ENCODE measurements at regions not wholly inside any gene's neighbourhood (a gene's known extent, or its start where the extent isn't known, plus 50 kb on each side); places are given as distances from the start of the nearest gene placed in this dataset.

- no peak for DNase-seq
Observed at GRCh38 chr1:232303222-232303620, 326.7 kb downstream of the SIPA1L2 start.

GRCh38 chr1:232302376-232303221, 327.3 kb downstream of the SIPA1L2 start:
- no peak for DNase-seq

DNA sequence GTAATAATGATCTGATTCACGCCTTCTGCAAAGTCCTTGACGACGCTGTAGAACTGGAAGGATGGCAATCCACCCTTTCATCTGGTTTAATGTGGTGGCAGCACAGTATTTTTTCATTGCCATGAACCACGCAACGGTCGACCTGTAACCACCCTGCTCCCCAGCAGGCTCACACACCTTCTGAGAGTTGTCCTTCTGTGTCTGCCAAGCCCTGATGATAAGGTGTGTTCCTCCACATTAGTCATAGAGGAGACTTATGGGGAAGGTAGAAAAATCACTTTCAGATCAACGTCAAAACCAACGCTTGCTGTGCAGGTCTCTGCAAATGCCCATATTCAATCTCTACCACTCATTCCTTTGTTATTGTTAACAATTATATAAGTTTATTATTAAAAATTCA, 328.7 kb downstream of the SIPA1L2 start:
- DNase-seq: no peak

- DNase-seq: no peak
Observed at GRCh38 chr1:232300466-232300865, 329.5 kb downstream of the SIPA1L2 start.

DNA sequence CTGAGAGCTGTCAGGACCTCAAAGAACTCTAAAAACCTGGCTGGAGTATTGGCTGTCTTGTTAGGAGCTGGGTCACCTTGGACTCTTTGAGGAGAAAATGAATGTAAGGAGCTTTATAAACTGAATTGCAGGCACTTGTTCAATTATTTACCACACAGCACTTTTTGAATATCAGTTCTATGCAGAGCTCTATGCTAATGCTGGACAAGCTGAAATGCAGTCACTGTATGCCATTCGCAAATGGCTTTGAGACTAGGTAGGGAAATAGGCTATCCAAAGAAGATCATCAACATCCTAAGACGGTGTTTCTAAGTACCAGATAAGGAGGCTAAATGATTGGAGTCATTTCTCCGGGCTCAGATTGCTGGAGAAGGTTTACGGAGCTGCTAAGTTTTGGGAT, 333.5 kb downstream of the SIPA1L2 start:
- DNase-seq: no peak

GRCh38 chr1:232293361-232293760, 336.6 kb downstream of the SIPA1L2 start:
- DNase-seq: no peak

DNA sequence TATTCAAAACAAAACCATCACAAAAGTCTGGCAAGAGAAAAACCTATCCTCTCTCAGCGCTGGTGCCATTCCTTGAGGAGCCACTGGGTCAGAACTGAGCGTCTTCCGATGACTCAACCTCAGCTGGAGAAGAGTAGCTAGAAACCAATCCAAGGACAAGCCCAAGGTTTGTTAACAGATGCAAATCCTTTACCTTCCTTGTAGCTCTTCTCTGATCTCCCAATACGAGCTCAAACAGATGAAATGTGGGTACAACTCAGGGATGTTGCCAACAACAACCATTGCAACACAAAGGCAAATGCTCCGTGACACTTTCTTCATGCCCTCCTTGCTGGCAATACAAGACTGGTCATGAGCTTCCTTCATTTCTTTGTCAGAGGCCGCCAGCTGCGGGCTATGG, 337.1 kb downstream of the SIPA1L2 start:
- no peak for DNase-seq

GRCh38 chr1:232292239-232292638, 337.7 kb downstream of the SIPA1L2 start:
- no peak for DNase-seq

- DNase-seq: no peak
Observed at GRCh38 chr1:232291681-232292080, 338.3 kb downstream of the SIPA1L2 start.

DNA sequence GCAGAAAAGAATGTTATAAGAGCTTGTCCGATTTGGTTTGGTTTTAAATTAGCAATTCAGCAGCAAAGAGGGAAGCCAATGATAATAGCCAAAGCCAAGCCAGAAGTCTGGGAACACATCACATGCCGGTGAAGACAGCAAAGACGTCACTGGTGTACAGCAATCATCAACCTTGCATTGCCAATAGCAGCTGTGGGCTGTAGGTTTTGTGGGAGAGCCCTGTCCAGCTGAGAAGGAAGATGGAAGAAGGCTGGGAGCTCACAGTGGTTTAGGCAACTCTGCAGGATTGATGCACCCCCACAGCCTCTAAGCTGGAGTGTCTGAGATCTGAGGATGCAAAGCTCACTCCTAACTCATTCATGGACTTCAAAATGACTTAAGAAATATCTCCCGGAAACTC, 338.7 kb downstream of the SIPA1L2 start:
- DNase-seq: no peak

- DNase-seq: no peak
Observed at GRCh38 chr1:232290570-232290969, 339.4 kb downstream of the SIPA1L2 start.

GRCh38 chr1:232287676-232288569, 342.0 kb downstream of the SIPA1L2 start:
- no peak for DNase-seq

DNA sequence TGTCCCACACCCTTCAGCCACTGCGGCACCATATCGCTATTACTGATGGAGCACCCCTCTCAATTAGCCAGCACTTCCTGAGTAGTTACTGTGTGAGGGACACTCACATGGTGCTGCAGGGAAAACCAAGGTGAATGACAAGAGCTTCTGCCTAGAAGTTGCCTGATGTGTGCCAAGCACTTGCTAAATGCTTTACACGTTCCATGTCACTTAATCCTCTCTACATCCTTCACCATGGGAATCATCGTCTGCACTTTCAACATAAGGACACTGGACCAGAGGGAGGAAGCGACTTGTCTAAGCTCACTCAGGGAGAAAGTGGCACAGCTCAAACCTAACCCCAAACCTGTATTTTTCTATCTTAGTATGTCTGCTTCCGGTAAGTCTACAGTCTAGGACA, 344.8 kb downstream of the SIPA1L2 start:
- no peak for DNase-seq

GRCh38 chr1:232283864-232284263, 346.1 kb downstream of the SIPA1L2 start:
- peak; percentile 57 for DNase-seq

- no peak for DNase-seq
Observed at GRCh38 chr1:232282498-232282897, 347.4 kb downstream of the SIPA1L2 start.

- DNase-seq: no peak
Observed at GRCh38 chr1:232280910-232281309, 349.0 kb downstream of the SIPA1L2 start.

DNA sequence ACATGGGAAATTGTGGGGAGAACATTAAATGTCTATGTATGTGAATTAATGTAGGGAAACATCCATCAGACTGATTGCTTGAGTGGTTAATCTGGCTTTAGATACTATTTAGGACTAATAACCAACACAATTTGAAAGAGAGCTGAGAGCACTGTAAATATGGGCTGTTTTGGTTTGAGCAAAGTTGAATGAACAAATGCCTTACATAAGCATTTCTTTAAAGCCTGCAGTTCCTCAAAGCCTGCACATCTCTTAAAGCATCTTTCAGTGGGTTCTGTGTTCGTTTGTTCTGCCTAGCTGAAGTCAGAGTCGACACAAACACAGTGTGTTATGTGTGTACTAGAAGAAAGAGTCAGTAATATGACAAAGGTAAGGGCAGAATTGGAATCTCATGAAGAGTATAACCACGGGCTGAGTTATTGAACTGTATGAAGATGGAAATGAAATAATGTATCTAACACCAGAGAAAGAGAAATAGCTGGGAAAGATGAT, 350.0 kb downstream of the SIPA1L2 start:
- no peak for DNase-seq

DNA sequence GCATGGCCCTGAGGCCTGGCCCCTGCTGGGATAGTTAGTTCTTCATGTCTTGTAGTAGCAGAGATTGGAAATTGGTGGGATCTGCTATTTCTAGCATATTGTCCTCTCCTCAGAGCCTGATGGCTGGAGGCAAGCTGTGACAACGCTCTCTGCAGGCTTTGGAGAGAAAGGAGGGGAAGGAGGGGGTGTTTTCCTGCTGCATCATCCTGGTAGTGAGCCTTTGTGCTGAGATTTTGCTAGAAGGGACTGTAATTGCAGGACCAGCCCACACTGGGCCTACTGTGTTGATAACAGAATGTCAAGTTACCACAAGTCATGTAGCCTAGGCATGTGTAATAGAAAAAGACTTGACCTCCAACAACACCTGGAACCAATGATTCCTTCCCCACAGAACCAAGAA, 351.0 kb downstream of the SIPA1L2 start:
- no peak for DNase-seq

- no peak for DNase-seq
Observed at GRCh38 chr1:232276651-232277050, 353.3 kb downstream of the SIPA1L2 start.

DNA sequence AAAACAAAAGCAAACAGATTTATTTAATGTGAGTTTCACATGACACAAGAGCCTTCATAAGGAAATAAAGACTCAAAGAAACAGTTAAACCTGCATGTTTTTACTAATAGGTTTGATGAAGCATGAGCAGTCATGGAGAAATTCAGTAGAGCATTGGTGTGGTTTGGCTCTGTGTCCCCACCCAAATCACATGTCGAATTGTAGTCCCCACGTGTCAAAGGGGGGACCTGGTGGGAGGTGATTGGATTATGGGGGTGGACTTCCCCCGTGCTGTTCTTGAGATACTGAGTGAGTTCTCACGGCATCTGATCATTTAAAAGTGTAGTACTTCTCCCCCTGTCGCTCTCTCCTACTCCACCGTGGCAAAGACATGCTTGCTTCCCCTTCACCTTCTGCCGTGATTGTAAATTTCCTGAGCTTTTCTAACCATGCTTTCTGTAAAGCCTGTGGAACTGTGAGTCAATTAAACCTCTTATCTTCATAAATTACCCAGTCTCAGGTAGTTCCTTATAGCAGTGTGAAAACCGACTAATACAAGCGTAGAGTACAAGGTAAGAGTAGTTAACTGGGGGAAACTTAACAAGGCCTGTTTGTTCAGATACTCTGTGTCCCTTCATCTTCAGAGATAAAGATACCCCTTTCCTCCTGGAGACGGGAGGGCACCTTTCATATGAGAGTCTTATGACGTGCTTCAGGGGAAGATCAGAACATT, 354.8 kb downstream of the SIPA1L2 start:
- DNase-seq: no peak

DNA sequence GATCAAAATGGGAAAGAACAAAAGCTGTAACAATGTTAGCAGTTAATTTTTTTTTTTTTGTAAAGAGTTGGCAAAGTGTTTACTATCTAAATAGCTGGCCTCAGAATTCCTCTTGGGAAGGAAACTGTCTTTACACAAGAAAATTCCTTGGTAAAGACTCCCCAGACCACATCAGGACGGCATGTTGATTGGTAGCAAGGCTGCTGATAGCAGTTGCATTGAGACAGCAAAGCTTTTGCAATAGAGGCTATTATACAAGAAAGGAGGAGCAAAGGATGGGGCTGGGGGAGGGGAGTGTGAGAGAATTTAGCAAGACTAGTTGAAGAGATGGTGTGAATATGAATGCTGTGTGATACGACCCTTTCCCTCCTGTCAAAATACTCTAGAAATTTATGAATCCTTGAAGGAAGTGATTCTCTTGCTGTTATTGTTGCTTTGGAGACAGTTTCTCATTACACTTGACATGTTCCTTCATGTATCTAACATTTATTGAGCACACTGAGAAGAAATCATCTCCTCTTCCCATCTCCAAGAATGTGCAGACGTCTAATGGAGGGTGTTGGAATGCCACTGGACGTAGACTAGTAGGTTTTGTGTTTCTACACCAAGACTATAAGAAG, 355.6 kb downstream of the SIPA1L2 start:
- no peak for DNase-seq

GRCh38 chr1:232273011-232273410, 356.9 kb downstream of the SIPA1L2 start:
- DNase-seq: no peak
